HL-60 (cell line): ENCODE measurements at regions not wholly inside any gene's neighbourhood (a gene's known extent, or its start where the extent isn't known, plus 50 kb on each side); places are given as distances from the start of the nearest gene placed in this dataset.

ENCODE experiments used
- CTCF ChIP-seq: IDR thresholded peaks from one replicate; pipeline ENCODE4 v1.5.1; 2011; ENCODE audit warnings: low read length, control low read depth, inconsistent platforms; ENCODE audit not compliant: insufficient read depth
- GABPA ChIP-seq: IDR thresholded peaks from 2 replicates; pipeline ENCODE4 v1.6.1; 2012; ENCODE audit warnings: low read depth
- POLR2AphosphoS5 ChIP-seq: IDR thresholded peaks from 2 replicates; pipeline ENCODE4 v1.6.1; 2012; ENCODE audit warnings: low read depth
- SPI1 ChIP-seq: IDR thresholded peaks from 2 replicates; pipeline ENCODE4 v1.6.1; 2012; ENCODE audit warnings: low read depth, mild to moderate bottlenecking, borderline replicate concordance
- TF ChIP-seq, protein P1 (sequence below): IDR thresholded peaks from 2 replicates; pipeline ENCODE4 v1.6.1; 2012; ENCODE audit warnings: low read depth; ENCODE audit not compliant: insufficient replicate concordance

DNA sequence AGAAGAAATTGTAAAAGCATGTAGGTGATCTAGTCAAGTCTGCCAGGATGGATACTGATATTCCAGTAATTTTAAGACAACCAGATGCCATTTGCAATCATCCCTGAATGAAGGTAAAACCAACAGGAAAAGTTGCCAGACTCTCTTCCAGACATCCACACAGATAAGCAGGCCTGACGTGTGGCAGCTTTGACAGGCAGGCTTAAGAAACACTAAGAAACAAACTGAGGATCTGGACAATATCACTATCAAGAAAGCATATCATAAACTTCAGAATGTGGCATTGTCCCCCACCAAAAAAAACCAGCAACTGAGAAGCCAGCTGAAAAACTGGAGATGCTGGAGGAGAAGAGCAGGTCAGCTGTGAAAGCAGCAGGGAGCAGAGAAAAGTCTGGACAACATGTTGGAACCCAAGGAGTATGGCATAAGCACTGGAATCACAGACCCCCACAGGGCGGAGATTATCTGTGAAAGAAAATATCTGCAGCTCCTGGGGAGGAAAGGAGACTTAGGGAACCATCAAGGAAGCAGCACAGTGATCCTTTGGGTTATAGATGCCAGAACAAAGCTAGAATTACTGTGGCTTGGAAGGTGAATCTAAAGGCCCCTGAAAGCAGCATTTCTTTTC lies 307.0 kb downstream of the CWC27 start:
- TF ChIP-seq CTCF = no peak
- TF ChIP-seq SPI1 = no peak
- no peak for TF ChIP-seq POLR2AphosphoS5
- TF ChIP-seq GABPA = no peak
- TF ChIP-seq, protein P1, sequence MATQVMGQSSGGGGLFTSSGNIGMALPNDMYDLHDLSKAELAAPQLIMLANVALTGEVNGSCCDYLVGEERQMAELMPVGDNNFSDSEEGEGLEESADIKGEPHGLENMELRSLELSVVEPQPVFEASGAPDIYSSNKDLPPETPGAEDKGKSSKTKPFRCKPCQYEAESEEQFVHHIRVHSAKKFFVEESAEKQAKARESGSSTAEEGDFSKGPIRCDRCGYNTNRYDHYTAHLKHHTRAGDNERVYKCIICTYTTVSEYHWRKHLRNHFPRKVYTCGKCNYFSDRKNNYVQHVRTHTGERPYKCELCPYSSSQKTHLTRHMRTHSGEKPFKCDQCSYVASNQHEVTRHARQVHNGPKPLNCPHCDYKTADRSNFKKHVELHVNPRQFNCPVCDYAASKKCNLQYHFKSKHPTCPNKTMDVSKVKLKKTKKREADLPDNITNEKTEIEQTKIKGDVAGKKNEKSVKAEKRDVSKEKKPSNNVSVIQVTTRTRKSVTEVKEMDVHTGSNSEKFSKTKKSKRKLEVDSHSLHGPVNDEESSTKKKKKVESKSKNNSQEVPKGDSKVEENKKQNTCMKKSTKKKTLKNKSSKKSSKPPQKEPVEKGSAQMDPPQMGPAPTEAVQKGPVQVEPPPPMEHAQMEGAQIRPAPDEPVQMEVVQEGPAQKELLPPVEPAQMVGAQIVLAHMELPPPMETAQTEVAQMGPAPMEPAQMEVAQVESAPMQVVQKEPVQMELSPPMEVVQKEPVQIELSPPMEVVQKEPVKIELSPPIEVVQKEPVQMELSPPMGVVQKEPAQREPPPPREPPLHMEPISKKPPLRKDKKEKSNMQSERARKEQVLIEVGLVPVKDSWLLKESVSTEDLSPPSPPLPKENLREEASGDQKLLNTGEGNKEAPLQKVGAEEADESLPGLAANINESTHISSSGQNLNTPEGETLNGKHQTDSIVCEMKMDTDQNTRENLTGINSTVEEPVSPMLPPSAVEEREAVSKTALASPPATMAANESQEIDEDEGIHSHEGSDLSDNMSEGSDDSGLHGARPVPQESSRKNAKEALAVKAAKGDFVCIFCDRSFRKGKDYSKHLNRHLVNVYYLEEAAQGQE = no peak
